ENCODE measurements at regions not wholly inside any gene's neighbourhood (a gene's known extent, or its start where the extent isn't known, plus 50 kb on each side); places are given as distances from the start of the nearest gene placed in this dataset.

- DNase-seq (ENCODE audit: low read depth in 2 of 2), result no peak
Observed at GRCh38 chr7:33727315-33727714, 178.0 kb upstream of the BMPER start.

- DNase-seq (ENCODE audit: low read depth in 2 of 2), result no peak
Observed at GRCh38 chr7:33728873-33729551, 176.3 kb upstream of the BMPER start.

- DNase-seq (ENCODE audit: low read depth in 2 of 2), result no peak
Observed at GRCh38 chr7:33729726-33730125, 175.6 kb upstream of the BMPER start.

- DNase-seq (ENCODE audit: low read depth in 2 of 2), result no peak
Observed at GRCh38 chr7:33730958-33731357, 174.4 kb upstream of the BMPER start.

- DNase-seq (ENCODE audit: low read depth in 2 of 2), result no peak
Observed at GRCh38 chr7:33731912-33732311, 173.4 kb upstream of the BMPER start.

GRCh38 chr7:33732462-33732861 is 172.9 kb upstream of the BMPER start:
- DNase-seq (ENCODE audit: low read depth in 2 of 2), result no peak

GRCh38 chr7:33733870-33734650 is 171.3 kb upstream of the BMPER start:
- no peak for DNase-seq (ENCODE audit: low read depth in 2 of 2)

- DNase-seq (ENCODE audit: low read depth in 2 of 2), result no peak
Observed at GRCh38 chr7:33735403-33735802, 169.9 kb upstream of the BMPER start.

GRCh38 chr7:33736521-33737221 is 168.7 kb upstream of the BMPER start:
- no peak for DNase-seq (ENCODE audit: low read depth in 2 of 2)

GRCh38 chr7:33738260-33738935 is 166.9 kb upstream of the BMPER start:
- no peak for DNase-seq (ENCODE audit: low read depth in 2 of 2)

GRCh38 chr7:33739286-33739685 is 166.1 kb upstream of the BMPER start:
- no peak for DNase-seq (ENCODE audit: low read depth in 2 of 2)

GRCh38 chr7:33742521-33742920 is 162.8 kb upstream of the BMPER start:
- no peak for DNase-seq (ENCODE audit: low read depth in 2 of 2)

- no peak for DNase-seq (ENCODE audit: low read depth in 2 of 2)
Observed at GRCh38 chr7:33742999-33743587, 162.2 kb upstream of the BMPER start.

GRCh38 chr7:33743594-33743993 is 161.7 kb upstream of the BMPER start:
- no peak for DNase-seq (ENCODE audit: low read depth in 2 of 2)

- DNase-seq (ENCODE audit: low read depth in 2 of 2), result no peak
Observed at GRCh38 chr7:33744293-33745075, 160.9 kb upstream of the BMPER start.

- no peak for DNase-seq (ENCODE audit: low read depth in 2 of 2)
Observed at GRCh38 chr7:33745934-33746333, 159.4 kb upstream of the BMPER start.

GRCh38 chr7:33748793-33749192 is 156.5 kb upstream of the BMPER start:
- no peak for DNase-seq (ENCODE audit: low read depth in 2 of 2)

GRCh38 chr7:33750177-33750576 is 155.2 kb upstream of the BMPER start:
- no peak for DNase-seq (ENCODE audit: low read depth in 2 of 2)

- DNase-seq (ENCODE audit: low read depth in 2 of 2), result no peak
Observed at GRCh38 chr7:33751443-33751842, 153.9 kb upstream of the BMPER start.

- DNase-seq (ENCODE audit: low read depth in 2 of 2), result no peak
Observed at GRCh38 chr7:33753881-33754525, 151.3 kb upstream of the BMPER start.

Data from stimulated activated CD8-positive, alpha-beta memory T cell treated with anti-CD3 and anti-CD28 coated beads, Interleukin-2, amount 100 ng/mL, for 1 hour (primary cell).